ENCODE measurements at regions not wholly inside any gene's neighbourhood (a gene's known extent, or its start where the extent isn't known, plus 50 kb on each side); places are given as distances from the start of the nearest gene placed in this dataset.

DNA sequence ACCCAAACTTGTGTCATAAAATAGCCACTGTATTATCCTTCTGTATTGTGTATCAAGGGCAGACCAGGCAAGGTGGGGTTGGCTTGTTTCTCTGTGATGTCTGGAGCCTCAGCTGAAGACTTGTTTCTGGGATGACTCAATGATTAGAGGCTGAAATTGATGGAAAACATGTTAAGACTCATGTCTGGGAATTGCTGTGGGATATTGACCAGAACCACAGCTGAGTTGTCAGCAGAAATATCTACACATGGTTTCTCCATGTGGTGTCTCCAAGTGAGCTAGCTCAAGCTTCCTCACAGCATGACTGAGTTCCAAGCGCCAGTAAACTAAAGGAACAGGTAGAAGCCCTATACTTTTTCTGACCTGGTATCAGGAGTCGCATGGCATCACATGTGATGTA lies 128.5 kb upstream of the SYNDIG1 start:
- TF ChIP-seq, protein P1, sequence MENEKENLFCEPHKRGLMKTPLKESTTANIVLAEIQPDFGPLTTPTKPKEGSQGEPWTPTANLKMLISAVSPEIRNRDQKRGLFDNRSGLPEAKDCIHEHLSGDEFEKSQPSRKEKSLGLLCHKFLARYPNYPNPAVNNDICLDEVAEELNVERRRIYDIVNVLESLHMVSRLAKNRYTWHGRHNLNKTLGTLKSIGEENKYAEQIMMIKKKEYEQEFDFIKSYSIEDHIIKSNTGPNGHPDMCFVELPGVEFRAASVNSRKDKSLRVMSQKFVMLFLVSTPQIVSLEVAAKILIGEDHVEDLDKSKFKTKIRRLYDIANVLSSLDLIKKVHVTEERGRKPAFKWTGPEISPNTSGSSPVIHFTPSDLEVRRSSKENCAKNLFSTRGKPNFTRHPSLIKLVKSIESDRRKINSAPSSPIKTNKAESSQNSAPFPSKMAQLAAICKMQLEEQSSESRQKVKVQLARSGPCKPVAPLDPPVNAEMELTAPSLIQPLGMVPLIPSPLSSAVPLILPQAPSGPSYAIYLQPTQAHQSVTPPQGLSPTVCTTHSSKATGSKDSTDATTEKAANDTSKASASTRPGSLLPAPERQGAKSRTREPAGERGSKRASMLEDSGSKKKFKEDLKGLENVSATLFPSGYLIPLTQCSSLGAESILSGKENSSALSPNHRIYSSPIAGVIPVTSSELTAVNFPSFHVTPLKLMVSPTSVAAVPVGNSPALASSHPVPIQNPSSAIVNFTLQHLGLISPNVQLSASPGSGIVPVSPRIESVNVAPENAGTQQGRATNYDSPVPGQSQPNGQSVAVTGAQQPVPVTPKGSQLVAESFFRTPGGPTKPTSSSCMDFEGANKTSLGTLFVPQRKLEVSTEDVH (IDR thresholded peaks at IDR 0.05; ENCODE audit: low read depth, partially characterized antibody), result no peak
- TF ChIP-seq, protein P2, sequence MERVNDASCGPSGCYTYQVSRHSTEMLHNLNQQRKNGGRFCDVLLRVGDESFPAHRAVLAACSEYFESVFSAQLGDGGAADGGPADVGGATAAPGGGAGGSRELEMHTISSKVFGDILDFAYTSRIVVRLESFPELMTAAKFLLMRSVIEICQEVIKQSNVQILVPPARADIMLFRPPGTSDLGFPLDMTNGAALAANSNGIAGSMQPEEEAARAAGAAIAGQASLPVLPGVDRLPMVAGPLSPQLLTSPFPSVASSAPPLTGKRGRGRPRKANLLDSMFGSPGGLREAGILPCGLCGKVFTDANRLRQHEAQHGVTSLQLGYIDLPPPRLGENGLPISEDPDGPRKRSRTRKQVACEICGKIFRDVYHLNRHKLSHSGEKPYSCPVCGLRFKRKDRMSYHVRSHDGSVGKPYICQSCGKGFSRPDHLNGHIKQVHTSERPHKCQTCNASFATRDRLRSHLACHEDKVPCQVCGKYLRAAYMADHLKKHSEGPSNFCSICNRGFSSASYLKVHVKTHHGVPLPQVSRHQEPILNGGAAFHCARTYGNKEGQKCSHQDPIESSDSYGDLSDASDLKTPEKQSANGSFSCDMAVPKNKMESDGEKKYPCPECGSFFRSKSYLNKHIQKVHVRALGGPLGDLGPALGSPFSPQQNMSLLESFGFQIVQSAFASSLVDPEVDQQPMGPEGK (CRISPR knock-in tag; IDR thresholded peaks at IDR 0.05; ENCODE audit: borderline replicate concordance), result no peak

Data from K562 (cell line).